Skeletal muscle satellite cell (primary cell): ENCODE measurements at regions not wholly inside any gene's neighbourhood (a gene's known extent, or its start where the extent isn't known, plus 50 kb on each side); places are given as distances from the start of the nearest gene placed in this dataset.
"Not testable (repeated sequence)": the region's sequence is repeated elsewhere in the genome, so short reads cannot be mapped to it uniquely, and the experiment has no call there.

Experiments used
- H3K27me3 ChIP-seq: 2 replicates; pipeline ENCODE4 v1.7.0; 2013; ENCODE audit warnings: low read length; ENCODE audit not compliant: control insufficient read depth, insufficient read depth
- H3K36me3 ChIP-seq: 2 replicates; pipeline ENCODE4 v1.7.0; 2013; ENCODE audit warnings: mild to moderate bottlenecking, control low read depth, low read length; ENCODE audit not compliant: insufficient read depth
- H3K4me1 ChIP-seq: 2 replicates; pipeline ENCODE4 v1.7.0; 2013; ENCODE audit warnings: low read length; ENCODE audit not compliant: control insufficient read depth, insufficient read depth
- H3K4me2 ChIP-seq: 2 replicates; pipeline ENCODE4 v1.7.0; 2013; ENCODE audit warnings: mild to moderate bottlenecking, low read length
- H3K4me3 ChIP-seq: 2 replicates; pipeline ENCODE4 v1.7.0; 2013; ENCODE audit warnings: low read length
- H3K9ac ChIP-seq: 2 replicates; pipeline ENCODE4 v1.7.0; 2013; ENCODE audit warnings: mild to moderate bottlenecking, low read depth, low read length, moderate library complexity
- H3K9me3 ChIP-seq: replicated peaks from 2 replicates; pipeline ENCODE4 v1.7.0; 2013; ENCODE audit warnings: mild to moderate bottlenecking, control low read depth, low read length

GRCh38 chr13:90943946-90944345 is 403.5 kb upstream of the MIR17HG start:
- Histone ChIP-seq H3K4me1 (no peaks in the 10 kb centered on the region), H3K27me3 (no peaks in the 10 kb centered on the region), H3K36me3 (no peaks in the 10 kb centered on the region), H3K9ac (no peak overlapping the region), H3K4me3 (no peak overlapping the region), H3K9me3 (no peaks in the 10 kb centered on the region), H3K4me2 (no peak overlapping the region)

GRCh38 chr13:90945146-90945545 is 402.3 kb upstream of the MIR17HG start:
- H3K9me3 ChIP-seq, H3K9ac ChIP-seq, H3K36me3 ChIP-seq, H3K4me1 ChIP-seq, H3K4me3 ChIP-seq, H3K4me2 ChIP-seq, H3K27me3 ChIP-seq: not testable (repeated sequence)

- not testable (repeated sequence) for H3K9me3 ChIP-seq, H3K4me2 ChIP-seq, H3K27me3 ChIP-seq, H3K4me1 ChIP-seq, H3K9ac ChIP-seq, H3K4me3 ChIP-seq, H3K36me3 ChIP-seq
Measured at GRCh38 chr13:90946125-90946524, 401.4 kb upstream of the MIR17HG start.

GRCh38 chr13:90947976-90948375 is 399.5 kb upstream of the MIR17HG start:
- no peaks in the 10 kb centered on the region for H3K27me3 ChIP-seq
- no peaks in the 10 kb centered on the region for H3K9me3 ChIP-seq
- H3K36me3 ChIP-seq = no peaks in the 10 kb centered on the region
- H3K4me1 ChIP-seq = no peaks in the 10 kb centered on the region
- H3K4me3 ChIP-seq = no peak overlapping the region
- H3K4me2 ChIP-seq = no peak overlapping the region
- H3K9ac ChIP-seq = no peak overlapping the region

GRCh38 chr13:90950160-90950559 is 397.3 kb upstream of the MIR17HG start:
- Histone ChIP-seq H3K4me2 (no peak overlapping the region), H3K4me3 (no peak overlapping the region), H3K4me1 (no peaks in the 10 kb centered on the region)

GRCh38 chr13:90951663-90952062 is 395.8 kb upstream of the MIR17HG start:
- Histone ChIP-seq H3K9ac (no peak overlapping the region), H3K27me3 (no peaks in the 10 kb centered on the region), H3K36me3 (no peaks in the 10 kb centered on the region), H3K4me1 (no peaks in the 10 kb centered on the region), H3K9me3 (no peaks in the 10 kb centered on the region), H3K4me2 (no peak overlapping the region), H3K4me3 (no peak overlapping the region)

More at GRCh38 chr13:90950160-90950559, 397.3 kb upstream of the MIR17HG start:
- no peak overlapping the region for H3K9ac ChIP-seq
- no peaks in the 10 kb centered on the region for H3K36me3 ChIP-seq
- H3K27me3 ChIP-seq = no peaks in the 10 kb centered on the region
- H3K9me3 ChIP-seq = no peaks in the 10 kb centered on the region

GRCh38 chr13:90952326-90952725 is 395.2 kb upstream of the MIR17HG start:
- Histone ChIP-seq H3K9me3 (no peaks in the 10 kb centered on the region), H3K27me3 (no peaks in the 10 kb centered on the region), H3K9ac (no peak overlapping the region), H3K4me1 (no peaks in the 10 kb centered on the region), H3K36me3 (no peaks in the 10 kb centered on the region), H3K4me2 (no peak overlapping the region), H3K4me3 (no peak overlapping the region)

GRCh38 chr13:90954605-90955195 is 392.8 kb upstream of the MIR17HG start:
- Histone ChIP-seq H3K9me3 (no peaks in the 10 kb centered on the region), H3K36me3 (no peaks in the 10 kb centered on the region), H3K9ac (no peak overlapping the region), H3K4me2 (no peak overlapping the region), H3K4me3 (no peak overlapping the region), H3K4me1 (no peaks in the 10 kb centered on the region), H3K27me3 (no peaks in the 10 kb centered on the region)

- Histone ChIP-seq H3K4me3 (no peak overlapping the region), H3K9ac (no peak overlapping the region), H3K4me2 (no peak overlapping the region), H3K36me3 (no peaks in the 10 kb centered on the region), H3K4me1 (no peaks in the 10 kb centered on the region), H3K27me3 (no peaks in the 10 kb centered on the region), H3K9me3 (no peaks in the 10 kb centered on the region)
Measured at GRCh38 chr13:90956031-90956430, 391.5 kb upstream of the MIR17HG start.

- no peaks in the 10 kb centered on the region for H3K36me3 ChIP-seq
- H3K27me3 ChIP-seq = no peaks in the 10 kb centered on the region
- H3K4me3 ChIP-seq = no peak overlapping the region
- H3K4me1 ChIP-seq = no peaks in the 10 kb centered on the region
- no peak overlapping the region for H3K9ac ChIP-seq
- H3K4me2 ChIP-seq = no peak overlapping the region
- no peaks in the 10 kb centered on the region for H3K9me3 ChIP-seq
Measured at GRCh38 chr13:90958866-90959265, 388.6 kb upstream of the MIR17HG start.

GRCh38 chr13:90968166-90968904 is 379.2 kb upstream of the MIR17HG start:
- H3K9me3 ChIP-seq = no peaks in the 10 kb centered on the region
- no peak overlapping the region for H3K4me2 ChIP-seq
- no peak overlapping the region for H3K4me3 ChIP-seq
- H3K36me3 ChIP-seq = no peaks in the 10 kb centered on the region
- H3K4me1 ChIP-seq = no peaks in the 10 kb centered on the region
- no peaks in the 10 kb centered on the region for H3K27me3 ChIP-seq
- H3K9ac ChIP-seq = no peak overlapping the region
